ENCODE measurements at regions not wholly inside any gene's neighbourhood (a gene's known extent, or its start where the extent isn't known, plus 50 kb on each side); places are given as distances from the start of the nearest gene placed in this dataset.

DNA sequence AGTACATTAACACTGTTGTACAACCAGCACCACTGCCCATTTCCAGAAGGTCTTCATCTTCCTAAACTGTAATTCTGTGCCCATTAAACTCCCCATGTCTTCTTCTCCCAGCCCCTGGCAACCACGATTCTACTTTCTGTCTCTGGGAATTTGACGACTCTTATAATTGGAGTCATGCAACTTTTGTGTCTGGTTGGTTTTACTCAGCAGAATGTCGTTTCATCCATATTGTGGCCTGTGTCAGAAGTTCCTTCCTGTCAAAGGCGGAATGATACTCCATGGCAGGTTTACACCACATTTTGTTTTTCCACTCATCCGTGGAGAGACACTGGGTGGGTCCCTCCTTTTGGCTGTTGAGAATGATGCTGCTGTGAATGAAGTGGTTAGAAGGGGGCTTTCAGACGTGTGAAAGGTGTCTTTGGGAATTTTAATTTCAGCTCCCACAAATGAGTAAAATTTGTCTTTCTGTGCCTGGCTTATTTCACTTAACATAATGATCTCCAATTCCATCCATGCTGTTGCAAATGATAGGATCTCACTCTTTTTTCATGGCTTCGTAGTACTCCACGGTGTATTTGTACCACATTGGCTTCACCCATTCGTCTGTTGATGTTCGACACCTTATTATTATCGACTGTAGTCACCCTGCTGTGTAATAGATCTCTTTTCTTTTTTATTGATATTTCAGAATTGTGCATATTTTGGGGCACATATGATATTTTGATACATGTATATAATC is 86.1 kb upstream of the SEPTIN5 start:
- no peak overlapping the region for H3K27ac Mint-ChIP-seq
- H3K4me3 Mint-ChIP-seq, result no peak overlapping the region
- DNase-seq (ENCODE audit: low spot score in 2 of 2), result no peak
- H3K36me3 Mint-ChIP-seq, result no peaks in the 10 kb centered on the region
- no peaks in the 10 kb centered on the region for H3K9me3 Mint-ChIP-seq
- ATAC-seq, result no peak
- peaks cover 6% of the 10 kb centered on the region for H3K4me1 Mint-ChIP-seq

DNA sequence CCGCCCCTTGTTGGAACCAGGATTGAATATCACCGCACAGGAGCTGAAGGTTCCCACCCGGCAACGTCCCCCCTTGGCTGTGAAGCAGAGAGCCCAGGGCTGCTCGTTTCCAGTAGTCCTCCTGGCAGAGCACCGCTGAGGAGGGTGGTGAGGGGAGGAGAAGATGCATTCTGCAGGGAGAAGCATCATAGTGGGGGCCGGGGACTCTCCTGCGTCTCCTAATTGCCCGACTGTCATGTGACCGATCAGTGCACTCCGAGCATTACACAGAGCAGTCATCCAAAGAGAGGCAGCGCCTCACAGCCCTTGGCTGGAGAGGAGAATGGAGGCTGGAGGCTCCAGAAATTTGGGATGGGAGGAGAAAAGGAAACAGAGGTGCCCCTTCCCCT is 85.0 kb upstream of the SEPTIN5 start:
- H3K27ac Mint-ChIP-seq, result no peak overlapping the region
- H3K9me3 Mint-ChIP-seq, result no peaks in the 10 kb centered on the region

DNA sequence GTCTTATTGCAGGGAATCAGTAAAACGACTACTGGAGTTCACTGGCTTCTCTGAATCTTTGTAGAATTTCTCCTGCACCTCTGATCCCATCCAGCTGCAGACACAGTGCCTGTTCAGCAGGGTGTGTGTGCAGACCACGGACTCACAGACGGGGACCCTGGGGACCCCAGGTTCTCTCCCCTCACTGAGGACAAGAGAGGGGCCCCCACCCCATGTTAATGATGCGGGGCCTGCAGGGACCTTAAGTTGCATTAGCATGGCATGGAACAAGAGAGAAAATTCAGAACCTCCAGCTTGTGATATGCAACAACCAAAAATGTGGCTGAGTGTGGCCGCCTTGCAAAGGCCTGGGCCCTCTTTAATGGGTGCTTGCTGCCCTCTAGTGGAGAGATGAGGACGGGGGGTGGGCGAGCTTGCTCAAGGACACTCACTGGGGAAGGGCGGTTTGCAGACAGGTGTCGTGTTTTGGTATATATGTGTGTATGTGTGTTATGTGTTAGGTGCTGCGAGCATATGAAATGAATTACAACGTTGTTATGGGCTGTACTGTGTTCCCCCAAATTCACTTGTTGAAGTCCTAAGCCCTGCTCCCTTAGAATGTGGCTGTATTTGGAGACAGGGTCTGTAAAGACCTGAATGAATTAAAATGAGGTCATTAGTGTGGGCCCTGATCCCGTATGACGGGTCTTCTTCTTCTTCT is 84.4 kb upstream of the SEPTIN5 start:
- Mint-ChIP-seq H3K36me3 (no peaks in the 10 kb centered on the region), H3K9me3 (no peaks in the 10 kb centered on the region), H3K4me3 (no peak overlapping the region), H3K27ac (no peak overlapping the region), H3K4me1 (peaks cover 6% of the 10 kb centered on the region)
- ATAC-seq (peak; percentile 88), DNase-seq (ENCODE audit: low spot score in 2 of 2) (peak; percentile 69 to 91)

More for the DNA sequence above, 85.0 kb upstream of the SEPTIN5 start:
- no peak overlapping the region for H3K4me3 Mint-ChIP-seq
- ATAC-seq (no peak), DNase-seq (ENCODE audit: low spot score in 2 of 2) (no peak)
- H3K36me3 Mint-ChIP-seq, result no peaks in the 10 kb centered on the region
- H3K4me1 Mint-ChIP-seq, result peaks cover 6% of the 10 kb centered on the region

- Mint-ChIP-seq H3K36me3 (no peaks in the 10 kb centered on the region), H3K27ac (no peak overlapping the region), H3K9me3 (no peaks in the 10 kb centered on the region), H3K4me3 (no peak overlapping the region), H3K4me1 (peaks cover 6% of the 10 kb centered on the region)
- DNase-seq (ENCODE audit: low spot score in 2 of 2) (no peak), ATAC-seq (no peak)
Measured at GRCh38 chr22:19630614-19631013, 83.7 kb upstream of the SEPTIN5 start.

- Mint-ChIP-seq H3K36me3 (no peaks in the 10 kb centered on the region), H3K4me3 (no peak overlapping the region), H3K27ac (no peak overlapping the region), H3K4me1 (peaks cover 6% of the 10 kb centered on the region), H3K9me3 (no peaks in the 10 kb centered on the region)
- DNase-seq (ENCODE audit: low spot score in 2 of 2), result no peak
- ATAC-seq, result no peak
Measured at GRCh38 chr22:19631899-19632667, 82.2 kb upstream of the SEPTIN5 start.

DNA sequence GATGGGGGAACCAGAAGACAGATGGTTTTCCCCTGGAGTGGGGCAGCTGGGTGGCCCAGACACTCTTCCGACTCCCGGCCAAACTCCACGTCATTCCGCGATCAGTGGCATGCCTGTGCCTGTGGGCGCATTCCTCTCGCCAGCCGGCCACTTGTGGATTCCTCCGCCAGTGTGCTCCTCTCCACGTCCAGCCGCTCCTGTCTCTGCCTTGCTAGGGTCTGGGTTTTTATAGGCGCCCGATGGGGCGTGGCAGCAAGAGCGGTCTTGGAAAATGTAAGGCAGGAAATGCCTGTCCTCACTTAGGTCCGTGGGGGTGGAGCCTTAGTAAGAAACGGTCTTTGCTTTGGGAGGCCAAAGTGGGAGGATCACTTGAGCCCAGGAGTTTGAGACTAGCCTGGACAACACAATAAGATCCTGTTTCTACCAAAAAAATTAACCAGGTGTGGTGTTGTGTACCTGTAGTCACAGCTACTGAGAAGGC is 81.6 kb upstream of the SEPTIN5 start:
- Mint-ChIP-seq H3K9me3 (no peaks in the 10 kb centered on the region), H3K4me1 (peaks cover 6% of the 10 kb centered on the region), H3K36me3 (no peaks in the 10 kb centered on the region), H3K4me3 (no peak overlapping the region), H3K27ac (no peak overlapping the region)
- ATAC-seq (no peak), DNase-seq (ENCODE audit: low spot score in 2 of 2) (no peak)

GRCh38 chr22:19634226-19634975 is 79.9 kb upstream of the SEPTIN5 start:
- Mint-ChIP-seq H3K4me1 (peaks cover 6% of the 10 kb centered on the region), H3K27ac (no peak overlapping the region), H3K36me3 (no peaks in the 10 kb centered on the region), H3K9me3 (no peaks in the 10 kb centered on the region), H3K4me3 (no peak overlapping the region)
- DNase-seq (ENCODE audit: low spot score in 2 of 2) (no peak), ATAC-seq (no peak)

DNA sequence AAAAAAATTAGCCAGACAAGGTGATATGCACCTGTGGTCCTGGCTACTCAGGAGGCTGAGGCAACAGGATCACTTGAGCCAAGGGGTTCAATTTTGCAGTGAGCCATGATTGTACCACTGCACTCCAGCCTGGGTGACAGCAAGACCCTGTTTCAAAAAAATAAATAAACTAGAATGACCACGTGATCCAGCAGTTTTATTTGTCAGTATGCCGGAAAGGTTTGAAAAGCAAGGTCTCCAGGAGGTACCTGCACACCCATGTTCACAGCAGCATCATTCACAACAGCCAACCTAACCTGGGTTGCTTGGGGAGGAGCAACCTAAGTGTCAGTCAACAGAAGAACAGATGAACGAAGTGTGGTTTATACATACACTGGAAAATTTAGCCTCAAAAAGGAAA is 78.7 kb upstream of the SEPTIN5 start:
- Mint-ChIP-seq H3K4me1 (no peaks in the 10 kb centered on the region), H3K27ac (no peak overlapping the region), H3K36me3 (no peaks in the 10 kb centered on the region), H3K9me3 (no peaks in the 10 kb centered on the region), H3K4me3 (no peak overlapping the region)
- DNase-seq (ENCODE audit: low spot score in 2 of 2) (no peak), ATAC-seq (no peak)

DNA sequence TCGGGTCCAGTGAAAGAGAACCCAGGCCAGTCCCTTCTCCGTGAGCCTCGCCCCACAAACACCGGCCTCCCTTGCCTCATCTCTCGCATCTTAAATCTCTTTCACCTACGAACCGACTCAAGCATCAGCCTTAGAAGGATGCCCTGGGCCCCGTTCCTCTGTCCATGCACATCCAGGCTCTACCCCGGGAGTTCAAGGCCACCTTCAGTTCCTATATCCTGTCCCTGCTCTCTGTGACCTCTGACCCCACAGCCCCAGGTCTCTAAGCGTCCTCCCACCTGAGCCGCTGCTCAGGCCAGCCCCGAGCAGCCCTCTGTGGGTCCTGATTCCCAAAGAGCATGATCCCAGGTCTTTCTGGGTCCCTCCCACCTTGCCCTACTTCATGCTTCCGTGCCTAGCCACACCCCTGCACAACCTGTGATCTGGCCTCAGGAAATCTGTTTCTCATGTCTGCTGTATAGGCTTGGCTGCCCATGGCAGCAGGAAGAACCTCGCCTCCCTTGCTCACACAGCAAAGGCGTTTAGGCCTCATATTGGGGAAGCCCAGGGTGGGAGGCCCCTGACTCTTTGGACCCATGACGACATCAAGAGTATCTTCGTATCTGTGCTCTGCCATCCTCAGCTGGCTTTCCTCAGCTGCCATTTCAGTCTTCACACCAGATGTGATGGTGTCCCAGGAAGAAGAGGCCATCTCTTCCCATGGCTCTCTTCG is 77.5 kb upstream of the SEPTIN5 start:
- no peaks in the 10 kb centered on the region for H3K9me3 Mint-ChIP-seq
- H3K4me3 Mint-ChIP-seq, result no peak overlapping the region
- DNase-seq (ENCODE audit: low spot score in 2 of 2) (no peak), ATAC-seq (peak; percentile 4)
- H3K36me3 Mint-ChIP-seq, result no peaks in the 10 kb centered on the region
- H3K4me1 Mint-ChIP-seq, result no peaks in the 10 kb centered on the region
- H3K27ac Mint-ChIP-seq, result no peak overlapping the region

DNA sequence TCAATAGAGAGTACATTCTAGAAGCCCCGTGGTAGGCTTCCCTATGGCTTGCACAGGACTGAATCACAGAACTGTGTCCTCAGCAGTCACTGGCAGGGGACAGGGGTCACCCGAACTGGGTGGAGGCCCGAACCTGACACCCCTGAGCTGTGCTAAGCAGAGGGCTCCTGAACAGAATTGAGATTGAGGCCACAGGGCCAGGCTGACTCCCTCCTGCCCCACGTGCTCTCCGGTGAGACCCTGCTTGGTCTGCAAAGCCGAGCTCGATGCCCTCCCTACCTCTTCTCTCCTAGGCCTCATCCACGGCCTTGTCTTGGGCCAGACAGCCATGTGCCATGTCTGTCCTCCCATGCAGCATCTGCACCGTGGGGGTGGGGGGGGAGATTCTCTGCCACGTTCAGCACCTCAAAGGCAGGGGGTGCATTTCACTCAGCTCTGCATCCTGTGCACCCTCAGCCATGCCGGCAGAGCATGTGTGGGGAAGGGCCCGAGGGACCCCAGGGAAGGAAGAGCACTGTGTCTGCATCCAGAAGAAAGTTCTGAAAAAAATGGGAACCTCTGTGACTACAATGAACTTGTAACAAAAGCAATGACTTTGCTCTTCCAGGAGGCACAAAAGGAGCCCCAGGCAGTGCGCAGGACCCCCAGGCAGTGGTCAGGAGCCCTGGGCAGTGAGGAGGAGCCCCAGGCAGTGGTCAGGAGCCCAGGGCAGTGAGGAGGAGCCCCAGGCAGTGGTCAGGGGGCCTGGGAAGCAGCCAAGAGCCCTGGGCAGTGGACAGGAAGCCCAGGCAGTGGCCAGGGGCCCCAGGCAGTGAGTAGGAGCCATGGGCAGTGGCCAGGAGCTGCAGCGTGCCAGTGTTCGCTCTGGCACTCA is 76.7 kb upstream of the SEPTIN5 start:
- ATAC-seq (peak; percentile 14), DNase-seq (ENCODE audit: low spot score in 2 of 2) (no peak)
- H3K4me1 Mint-ChIP-seq, result no peaks in the 10 kb centered on the region

GRCh38 chr22:19638282-19639015 is 75.9 kb upstream of the SEPTIN5 start:
- H3K4me3 Mint-ChIP-seq, result no peak overlapping the region
- no peak overlapping the region for H3K27ac Mint-ChIP-seq
- no peak for DNase-seq (ENCODE audit: low spot score in 2 of 2)
- no peaks in the 10 kb centered on the region for H3K9me3 Mint-ChIP-seq
- no peaks in the 10 kb centered on the region for H3K36me3 Mint-ChIP-seq
- no peaks in the 10 kb centered on the region for H3K4me1 Mint-ChIP-seq
- no peak for ATAC-seq

More for the DNA sequence above, 76.7 kb upstream of the SEPTIN5 start:
- Mint-ChIP-seq H3K27ac (no peak overlapping the region), H3K36me3 (no peaks in the 10 kb centered on the region), H3K9me3 (no peaks in the 10 kb centered on the region), H3K4me3 (no peak overlapping the region)

GRCh38 chr22:19639610-19640135 is 74.6 kb upstream of the SEPTIN5 start:
- Mint-ChIP-seq H3K36me3 (no peaks in the 10 kb centered on the region), H3K4me1 (no peaks in the 10 kb centered on the region), H3K4me3 (no peak overlapping the region), H3K9me3 (no peaks in the 10 kb centered on the region), H3K27ac (no peak overlapping the region)
- no peak for ATAC-seq
- DNase-seq (ENCODE audit: low spot score in 2 of 2), result no peak

GRCh38 chr22:19640306-19640705 is 74.0 kb upstream of the SEPTIN5 start:
- H3K4me1 Mint-ChIP-seq, result no peaks in the 10 kb centered on the region
- no peak overlapping the region for H3K4me3 Mint-ChIP-seq
- DNase-seq (ENCODE audit: low spot score in 2 of 2) (no peak), ATAC-seq (no peak)
- H3K36me3 Mint-ChIP-seq, result no peaks in the 10 kb centered on the region
- H3K9me3 Mint-ChIP-seq, result no peaks in the 10 kb centered on the region
- H3K27ac Mint-ChIP-seq, result no peak overlapping the region
